ENCODE measurements at regions not wholly inside any gene's neighbourhood (a gene's known extent, or its start where the extent isn't known, plus 50 kb on each side); places are given as distances from the start of the nearest gene placed in this dataset.

GRCh38 chr9:16184964-16185646 lies 632.3 kb downstream of the CCDC171 start:
- H3K36me3 ChIP-seq (ENCODE audit: insufficient read depth, low read length) = no peaks in the 10 kb centered on the region
- no peak overlapping the region for H3K4me3 ChIP-seq (ENCODE audit: low read depth in 1 of 2, low read length in 2 of 2)
- H3K27me3 ChIP-seq (ENCODE audit: insufficient read depth, low read length, poor library complexity) = no peaks in the 10 kb centered on the region
- H3K27ac ChIP-seq (ENCODE audit: low read length) = no peak overlapping the region
- H3K4me1 ChIP-seq (ENCODE audit: insufficient read depth, low read length) = peaks cover 7% of the 10 kb centered on the region
- no peak overlapping the region for H3K4me2 ChIP-seq (ENCODE audit: insufficient read depth, low read length)
- DNase-seq = peak; percentile 6
- ATAC-seq (ENCODE audit: insufficient read depth, low read depth) = no peak
- no peaks in the 10 kb centered on the region for H4K20me1 ChIP-seq (ENCODE audit: insufficient read depth, low read length)
- H2AFZ ChIP-seq (ENCODE audit: low read depth, low read length) = no peak overlapping the region
- TF ChIP-seq EZH2 (IDR thresholded peaks at IDR 0.05; ENCODE audit: borderline replicate concordance, low read depth, low read length, severe bottlenecking) (no peak), CTCF (IDR thresholded peaks at IDR 0.05; ENCODE audit: borderline replicate concordance, extremely low read depth, low read length, poor library complexity, severe bottlenecking) (no peak)
- no peak overlapping the region for H3K9ac ChIP-seq (ENCODE audit: low read depth, low read length)
- no peaks in the 10 kb centered on the region for H3K9me3 ChIP-seq (ENCODE audit: insufficient read depth, low read length, severe bottlenecking)
- H3K79me2 ChIP-seq (ENCODE audit: insufficient read depth, low read length) = no peaks in the 10 kb centered on the region

GRCh38 chr9:16191191-16191590 lies 638.3 kb downstream of the CCDC171 start:
- H3K36me3 ChIP-seq (ENCODE audit: insufficient read depth, low read length) = no peaks in the 10 kb centered on the region
- H4K20me1 ChIP-seq (ENCODE audit: insufficient read depth, low read length) = no peaks in the 10 kb centered on the region
- H3K27me3 ChIP-seq (ENCODE audit: insufficient read depth, low read length, poor library complexity) = no peaks in the 10 kb centered on the region
- DNase-seq (no peak), ATAC-seq (ENCODE audit: insufficient read depth, low read depth) (no peak)
- TF ChIP-seq CTCF (IDR thresholded peaks at IDR 0.05; ENCODE audit: borderline replicate concordance, extremely low read depth, low read length, poor library complexity, severe bottlenecking) (no peak), EZH2 (IDR thresholded peaks at IDR 0.05; ENCODE audit: borderline replicate concordance, low read depth, low read length, severe bottlenecking) (no peak)
- H3K27ac ChIP-seq (ENCODE audit: low read length) = no peak overlapping the region
- H3K9me3 ChIP-seq (ENCODE audit: insufficient read depth, low read length, severe bottlenecking) = no peaks in the 10 kb centered on the region
- H3K4me3 ChIP-seq (ENCODE audit: low read depth in 1 of 2, low read length in 2 of 2) = no peak overlapping the region
- no peaks in the 10 kb centered on the region for H3K79me2 ChIP-seq (ENCODE audit: insufficient read depth, low read length)
- no peak overlapping the region for H2AFZ ChIP-seq (ENCODE audit: low read depth, low read length)
- H3K9ac ChIP-seq (ENCODE audit: low read depth, low read length) = no peak overlapping the region
- H3K4me2 ChIP-seq (ENCODE audit: insufficient read depth, low read length) = no peak overlapping the region
- no peaks in the 10 kb centered on the region for H3K4me1 ChIP-seq (ENCODE audit: insufficient read depth, low read length)

GRCh38 chr9:16191691-16192402 lies 639.0 kb downstream of the CCDC171 start:
- peak; percentile 98 for ATAC-seq (ENCODE audit: insufficient read depth, low read depth)
- Histone ChIP-seq H3K27ac (ENCODE audit: low read length) (no peak overlapping the region), H3K4me2 (ENCODE audit: insufficient read depth, low read length) (peak overlapping the region; percentile 8; the same call in 1 of the 2 replicates), H4K20me1 (ENCODE audit: insufficient read depth, low read length) (no peaks in the 10 kb centered on the region), H3K4me3 (ENCODE audit: low read depth in 1 of 2, low read length in 2 of 2) (no peak overlapping the region), H3K27me3 (ENCODE audit: insufficient read depth, low read length, poor library complexity) (no peaks in the 10 kb centered on the region), H3K4me1 (ENCODE audit: insufficient read depth, low read length) (no peaks in the 10 kb centered on the region), H3K36me3 (ENCODE audit: insufficient read depth, low read length) (no peaks in the 10 kb centered on the region), H3K79me2 (ENCODE audit: insufficient read depth, low read length) (no peaks in the 10 kb centered on the region), H2AFZ (ENCODE audit: low read depth, low read length) (no peak overlapping the region), H3K9me3 (ENCODE audit: insufficient read depth, low read length, severe bottlenecking) (no peaks in the 10 kb centered on the region), H3K9ac (ENCODE audit: low read depth, low read length) (no peak overlapping the region)
- DNase-seq = peak; percentile 59
- TF ChIP-seq CTCF (IDR thresholded peaks at IDR 0.05; ENCODE audit: borderline replicate concordance, extremely low read depth, low read length, poor library complexity, severe bottlenecking) = peak; percentile 81
- TF ChIP-seq EZH2 (IDR thresholded peaks at IDR 0.05; ENCODE audit: borderline replicate concordance, low read depth, low read length, severe bottlenecking) = no peak

All from DND-41 (cell line).